Astrocyte (in vitro differentiated cells and primary cell): ENCODE measurements at regions not wholly inside any gene's neighbourhood (a gene's known extent, or its start where the extent isn't known, plus 50 kb on each side); places are given as distances from the start of the nearest gene placed in this dataset.

Experiments
- DNase-seq: peaks from one replicate; pipeline ENCODE4 v3.0.0-alpha.2; 2010; ENCODE audit warnings: low read depth
- FAIRE-seq: peaks from 2 replicates; lab custom pipeline; 2011; peaks lifted over from hg19 to GRCh38; lab: Jason Lieb, UNC
- H2AFZ ChIP-seq: 2 replicates; pipeline ENCODE4 v1.6.0; 2012; ENCODE audit warnings: low read depth, low read length, inconsistent platforms
- H3K27ac ChIP-seq: 2 replicates; pipeline ENCODE4 v1.5.1; 2011; ENCODE audit warnings: low read depth, low read length, inconsistent platforms
- H3K27me3 ChIP-seq: 2 replicates; pipeline ENCODE4 v1.6.0; 2011; ENCODE audit warnings: low read length, inconsistent platforms; ENCODE audit not compliant: insufficient read depth
- H3K36me3 ChIP-seq: 2 replicates; pipeline ENCODE4 v1.5.1; 2011; ENCODE audit warnings: low read length, inconsistent platforms; ENCODE audit not compliant: insufficient read depth
- H3K4me1 ChIP-seq: 2 replicates; pipeline ENCODE4 v1.5.1; 2011; ENCODE audit warnings: low read length, inconsistent platforms; ENCODE audit not compliant: insufficient read depth
- H3K4me2 ChIP-seq: 2 replicates; pipeline ENCODE4 v1.6.0; 2012; ENCODE audit warnings: low read length, inconsistent platforms
- H3K4me3 ChIP-seq: 2 replicates; pipeline ENCODE4 v1.5.1; 2011; ENCODE audit warnings: low read depth, mild to moderate bottlenecking, low read length, inconsistent platforms; ENCODE audit not compliant: insufficient read depth
- H3K79me2 ChIP-seq: 2 replicates; pipeline ENCODE4 v1.6.0; 2012; ENCODE audit warnings: mild to moderate bottlenecking, low read length, inconsistent platforms; ENCODE audit not compliant: insufficient read depth
- H3K9ac ChIP-seq: 2 replicates; pipeline ENCODE4 v1.6.0; 2012; ENCODE audit warnings: mild to moderate bottlenecking, low read length, inconsistent platforms
- H3K9me3 ChIP-seq: 2 replicates; pipeline ENCODE4 v1.5.1; 2012; ENCODE audit warnings: low read depth, mild to moderate bottlenecking, low read length, inconsistent platforms; ENCODE audit not compliant: insufficient read depth
- H4K20me1 ChIP-seq: 2 replicates; pipeline ENCODE4 v1.6.0; 2012; ENCODE audit warnings: low read length, inconsistent platforms; ENCODE audit not compliant: insufficient read depth
- H3K27ac Mint-ChIP-seq: one replicate; pipeline ENCODE4 v1.8.0; 2021; ENCODE audit warnings: mild to moderate bottlenecking, mixed read lengths; ENCODE audit not compliant: unreplicated experiment
- H3K27me3 Mint-ChIP-seq: one replicate; pipeline ENCODE4 v1.8.0; 2021; ENCODE audit warnings: low read depth, mixed read lengths; ENCODE audit not compliant: unreplicated experiment
- H3K36me3 Mint-ChIP-seq: one replicate; pipeline ENCODE4 v1.8.0; 2021; ENCODE audit warnings: low read depth, mixed read lengths; ENCODE audit not compliant: unreplicated experiment
- H3K4me1 Mint-ChIP-seq: one replicate; pipeline ENCODE4 v1.8.0; 2021; ENCODE audit warnings: low read depth, mixed read lengths; ENCODE audit not compliant: unreplicated experiment
- H3K4me3 Mint-ChIP-seq: one replicate; pipeline ENCODE4 v1.8.0; 2021; ENCODE audit warnings: mild to moderate bottlenecking, moderate library complexity, mixed read lengths; ENCODE audit not compliant: unreplicated experiment
- H3K9me3 Mint-ChIP-seq: one replicate; pipeline ENCODE4 v1.8.0; 2021; ENCODE audit warnings: mild to moderate bottlenecking, mixed read lengths; ENCODE audit not compliant: unreplicated experiment
- CTCF ChIP-seq: IDR thresholded peaks from 2 replicates; pipeline ENCODE4 v1.5.1; 2011; ENCODE audit warnings: low read depth, mild to moderate bottlenecking, inconsistent platforms, low read length, moderate library complexity; ENCODE audit not compliant: insufficient read depth
- EZH2 ChIP-seq: IDR thresholded peaks from 2 replicates; pipeline ENCODE4 v1.6.1; 2012; ENCODE audit warnings: mild to moderate bottlenecking, low read length, inconsistent platforms; ENCODE audit not compliant: insufficient read depth

- TF ChIP-seq CTCF, result no peak
- Histone ChIP-seq H2AFZ (no peak overlapping the region), H3K9ac (no peak overlapping the region), H3K27ac (no peak overlapping the region), H3K4me1 (peaks cover under 1% of the 10 kb centered on the region), H3K4me2 (no peak overlapping the region), H4K20me1 (no peaks in the 10 kb centered on the region), H3K27me3 (no peaks in the 10 kb centered on the region), H3K79me2 (no peaks in the 10 kb centered on the region), H3K36me3 (no peaks in the 10 kb centered on the region), H3K4me3 (no peak overlapping the region), H3K9me3 (no peaks in the 10 kb centered on the region)
- Mint-ChIP-seq H3K36me3 (no peaks in the 10 kb centered on the region), H3K4me3 (no peak overlapping the region), H3K4me1 (peaks cover 10% of the 10 kb centered on the region), H3K27ac (no peak overlapping the region), H3K9me3 (peaks cover 3% of the 10 kb centered on the region), H3K27me3 (no peaks in the 10 kb centered on the region)
- DNase-seq (no peak), FAIRE-seq (no peak)
These were observed 70.4 kb upstream of the DAB2 start for GRCh38 chr5:39495227-39495626.

- Mint-ChIP-seq H3K9me3 (peaks cover 6% of the 10 kb centered on the region), H3K4me3 (no peak overlapping the region), H3K4me1 (peaks cover 10% of the 10 kb centered on the region), H3K27me3 (no peaks in the 10 kb centered on the region), H3K27ac (no peak overlapping the region), H3K36me3 (no peaks in the 10 kb centered on the region)
- Histone ChIP-seq H3K4me3 (no peak overlapping the region), H3K79me2 (no peaks in the 10 kb centered on the region), H3K27me3 (no peaks in the 10 kb centered on the region), H3K9ac (no peak overlapping the region), H3K4me2 (no peak overlapping the region), H2AFZ (no peak overlapping the region), H3K4me1 (no peaks in the 10 kb centered on the region), H4K20me1 (no peaks in the 10 kb centered on the region), H3K27ac (no peak overlapping the region), H3K36me3 (no peaks in the 10 kb centered on the region), H3K9me3 (peaks cover 2% of the 10 kb centered on the region)
- no peak for TF ChIP-seq CTCF
- TF ChIP-seq EZH2, result no peak
- FAIRE-seq, result no peak
- no peak for DNase-seq
These were observed 69.8 kb upstream of the DAB2 start for GRCh38 chr5:39494534-39494933.

- H3K27ac Mint-ChIP-seq, result no peak overlapping the region
- peaks cover 9% of the 10 kb centered on the region for H3K4me1 Mint-ChIP-seq
- H3K4me2 ChIP-seq, result no peak overlapping the region
These were observed 69.3 kb upstream of the DAB2 start for GRCh38 chr5:39494107-39494510.

More at GRCh38 chr5:39494107-39494510, 69.3 kb upstream of the DAB2 start:
- no peaks in the 10 kb centered on the region for H3K36me3 ChIP-seq
- FAIRE-seq, result peak; percentile 76
- no peak overlapping the region for H3K4me3 Mint-ChIP-seq
- H3K9ac ChIP-seq, result no peak overlapping the region
- H3K4me1 ChIP-seq, result no peaks in the 10 kb centered on the region
- H3K27ac ChIP-seq, result no peak overlapping the region
- H3K36me3 Mint-ChIP-seq, result no peaks in the 10 kb centered on the region
- peaks cover 6% of the 10 kb centered on the region for H3K9me3 Mint-ChIP-seq
- no peak for TF ChIP-seq CTCF
- TF ChIP-seq EZH2, result no peak
- H2AFZ ChIP-seq, result no peak overlapping the region
- no peak overlapping the region for H3K4me3 ChIP-seq
- H3K27me3 ChIP-seq, result no peaks in the 10 kb centered on the region
- DNase-seq, result no peak
- no peaks in the 10 kb centered on the region for H3K27me3 Mint-ChIP-seq
- no peaks in the 10 kb centered on the region for H4K20me1 ChIP-seq
- peaks cover 6% of the 10 kb centered on the region for H3K9me3 ChIP-seq
- no peaks in the 10 kb centered on the region for H3K79me2 ChIP-seq
